ENCODE measurements at regions not wholly inside any gene's neighbourhood (a gene's known extent, or its start where the extent isn't known, plus 50 kb on each side); places are given as distances from the start of the nearest gene placed in this dataset.
"Not testable (repeated sequence)": the region's sequence is repeated elsewhere in the genome, so short reads cannot be mapped to it uniquely, and the experiment has no call there.

DNA sequence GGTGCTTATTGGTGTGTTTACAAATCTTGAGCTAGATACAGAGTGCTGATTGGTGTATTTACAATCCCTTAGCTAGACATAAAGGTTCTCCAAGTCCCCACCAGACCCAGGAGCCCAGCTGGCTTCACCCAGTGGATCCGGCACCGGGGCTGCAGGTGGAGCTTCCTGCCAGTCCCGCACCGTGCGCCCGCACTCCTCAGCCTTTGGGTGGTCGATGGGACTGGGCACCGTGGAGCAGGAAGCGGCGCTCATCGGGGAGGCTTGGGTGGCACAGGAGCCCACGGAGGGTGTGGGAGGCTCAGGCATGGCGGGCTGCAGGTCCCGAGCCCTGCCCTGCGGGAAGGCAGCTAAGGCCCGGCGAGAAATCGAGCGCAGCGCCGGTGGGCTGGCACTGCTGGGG, 313.5 kb upstream of the HTR2C start:
- not testable (repeated sequence) for TF ChIP-seq POLR2A (IDR thresholded peaks at IDR 0.05; ENCODE audit: low read length); GATA1 (IDR thresholded peaks at IDR 0.05; ENCODE audit: low read depth, low read length)

All from erythroblast (primary cell).